ENCODE measurements at regions not wholly inside any gene's neighbourhood (a gene's known extent, or its start where the extent isn't known, plus 50 kb on each side); places are given as distances from the start of the nearest gene placed in this dataset.

- no peak for DNase-seq (ENCODE audit: extremely low read depth, low read depth)
- H3K4me3 ChIP-seq (replicated peaks; ENCODE audit: low read depth, low read length), result no peak overlapping the region
- no peak for TF ChIP-seq CTCF (IDR thresholded peaks at IDR 0.05; ENCODE audit: low read depth, low read length, missing control alignments)
Measured at GRCh38 chr12:78330131-78330530, 499.4 kb downstream of the NAV3 start.

GRCh38 chr12:78331181-78331580, 500.5 kb downstream of the NAV3 start:
- DNase-seq (ENCODE audit: extremely low read depth, low read depth), result no peak
- no peak for TF ChIP-seq CTCF (IDR thresholded peaks at IDR 0.05; ENCODE audit: low read depth, low read length, missing control alignments)
- no peak overlapping the region for H3K4me3 ChIP-seq (replicated peaks; ENCODE audit: low read depth, low read length)

GRCh38 chr12:78331753-78332152, 501.1 kb downstream of the NAV3 start:
- DNase-seq (ENCODE audit: extremely low read depth, low read depth), result no peak
- H3K4me3 ChIP-seq (replicated peaks; ENCODE audit: low read depth, low read length), result no peak overlapping the region
- no peak for TF ChIP-seq CTCF (IDR thresholded peaks at IDR 0.05; ENCODE audit: low read depth, low read length, missing control alignments)

- no peak for DNase-seq (ENCODE audit: extremely low read depth, low read depth)
- H3K4me3 ChIP-seq (replicated peaks; ENCODE audit: low read depth, low read length), result no peak overlapping the region
- TF ChIP-seq CTCF (IDR thresholded peaks at IDR 0.05; ENCODE audit: low read depth, low read length, missing control alignments), result no peak
Measured at GRCh38 chr12:78338054-78338785, 507.5 kb downstream of the NAV3 start.

- no peak overlapping the region for H3K4me3 ChIP-seq (replicated peaks; ENCODE audit: low read depth, low read length)
- DNase-seq (ENCODE audit: extremely low read depth, low read depth), result no peak
- TF ChIP-seq CTCF (IDR thresholded peaks at IDR 0.05; ENCODE audit: low read depth, low read length, missing control alignments), result no peak
Measured at GRCh38 chr12:78340406-78340805, 509.7 kb downstream of the NAV3 start.

- TF ChIP-seq CTCF (IDR thresholded peaks at IDR 0.05; ENCODE audit: low read depth, low read length, missing control alignments), result no peak
- DNase-seq (ENCODE audit: extremely low read depth, low read depth), result no peak
- H3K4me3 ChIP-seq (replicated peaks; ENCODE audit: low read depth, low read length), result no peak overlapping the region
Measured at GRCh38 chr12:78343657-78344056, 513.0 kb downstream of the NAV3 start.

GRCh38 chr12:78359520-78359919, 505.1 kb upstream of the SYT1 start:
- no peak for DNase-seq (ENCODE audit: extremely low read depth, low read depth)
- no peak overlapping the region for H3K4me3 ChIP-seq (replicated peaks; ENCODE audit: low read depth, low read length)
- no peak for TF ChIP-seq CTCF (IDR thresholded peaks at IDR 0.05; ENCODE audit: low read depth, low read length, missing control alignments)

Measured in HFF-Myc (cell line).